Spleen (tissue), 11 donors: ENCODE measurements at regions not wholly inside any gene's neighbourhood (a gene's known extent, or its start where the extent isn't known, plus 50 kb on each side); places are given as distances from the start of the nearest gene placed in this dataset.

Experiments
- DNase-seq: peaks from one replicate; pipeline ENCODE4 v3.0.0-alpha.2; 2020
- H3K27ac ChIP-seq, 8 donors: fragments of 200-600 bp; sonication (generic) in 7 of 8; 1 replicate in 4 of 8; 2 replicates in 4 of 8; pipeline versions ENCODE4 v1.5.0 to v1.8.0; 2016 to 2021; ENCODE audit warnings: inconsistent platforms in 4 of 8, mild to moderate bottlenecking in 4 of 8, moderate library complexity in 1 of 8
- H3K27me3 ChIP-seq, 7 donors: fragments of 200-600 bp; sonication (generic) in 6 of 7; replicated peaks in 1 of 7; 1 replicate in 4 of 7; 2 replicates in 3 of 7; pipeline versions ENCODE4 v1.5.0 to v1.8.0; 2016 to 2021; ENCODE audit warnings: inconsistent platforms in 3 of 7, mild to moderate bottlenecking in 1 of 7
- H3K36me3 ChIP-seq, 6 donors: fragments of 200-600 bp; sonication (generic) in 5 of 6; 1 replicate in 4 of 6; 2 replicates in 2 of 6; pipeline versions ENCODE4 v1.5.0 to v1.8.0; 2016 to 2021; ENCODE audit warnings: inconsistent platforms in 2 of 6
- H3K4me1 ChIP-seq, 6 donors: fragments of 200-600 bp; sonication (generic) in 5 of 6; 1 replicate in 3 of 6; 2 replicates in 3 of 6; pipeline versions ENCODE4 v1.5.0 to v1.8.0; 2016 to 2021; ENCODE audit warnings: inconsistent platforms in 3 of 6
- H3K4me3 ChIP-seq, 8 donors: fragments of 200-600 bp; sonication (generic) in 7 of 8; 1 replicate in 4 of 8; 2 replicates in 4 of 8; pipeline versions ENCODE4 v1.5.0 to v1.8.0; 2016 to 2021; ENCODE audit warnings: inconsistent platforms in 4 of 8, mild to moderate bottlenecking in 4 of 8, moderate library complexity in 2 of 8
- H3K9me3 ChIP-seq, 8 donors: fragments of 200-600 bp; sonication (generic) in 7 of 8; 1 replicate in 4 of 8; 2 replicates in 4 of 8; pipeline versions ENCODE4 v1.5.0 to v1.8.0; 2016 to 2021; ENCODE audit warnings: inconsistent platforms in 4 of 8
- CTCF ChIP-seq, 11 experiments: fragments of 200-600 bp in 7 of 11; fragments of 450-650 bp in 4 of 11; sonication (generic) in 4 of 11; IDR thresholded peaks in 8 of 11; conservative IDR thresholded peaks in 3 of 11; 1 replicate in 7 of 11; 2 replicates in 4 of 11; pipeline versions ENCODE4 v1.4.0 to v1.8.0; 2016 to 2021; ENCODE audit warnings: antibody characterized with exemption in 11 of 11, inconsistent platforms in 4 of 11, mild to moderate bottlenecking in 1 of 11
- POLR2A ChIP-seq, 3 donors: fragments of 450-650 bp; IDR thresholded peaks; one replicate each; pipeline ENCODE4 v1.5.1; 2017; ENCODE audit warnings: antibody characterized with exemption in 3 of 3, mild to moderate bottlenecking in 1 of 3
- POLR2AphosphoS5 ChIP-seq, 3 donors: sonication (generic); formaldehyde crosslinking; IDR thresholded peaks; one replicate each; pipeline ENCODE4 v1.5.1; 2017; ENCODE audit warnings: antibody characterized with exemption in 3 of 3
- WGBS, 5 donors: extraction: QIAGEN DNeasy Blood & Tissue Kit in 3 of 5; methylation state at CpG; one replicate each; pipeline versions ENCODE4 v1.1.5 to v1.1.7; 2013 to 2018; 5-methylcytosine and 5-hydroxymethylcytosine counted together
- intact Hi-C: fragments of 100-400 bp; cut with DNase I; formaldehyde crosslinking; loops from one replicate; pipeline ENCODE4 v1.15.0; 2023; ENCODE audit warnings: low total_unique reads
- donor health status: healthy with polysubstance abuse.
- donor health status: DM: no; HTN: no; CAD: no; lungs with moderate emphysema.
- donor health status: DM: no; HTN: no; CAD: no.
- donor health status: Bipolar disorder and iron deficiency.
- donor health status: healthy.
- donor health status: DM: no; HTN: no; CAD: no.
- donor health status: DM: yes; HTN: yes; CAD: no.

- no peaks in the 10 kb centered on the region for H3K36me3 ChIP-seq
- H3K9me3 ChIP-seq, result peaks cover 0 to 8% (median 0%) of the 10 kb centered on the region in 8 donors
- intact Hi-C loops, result no loop called here
- H3K27ac ChIP-seq, result no peak overlapping the region
- H3K27me3 ChIP-seq, result no peaks in the 10 kb centered on the region
- no peak for DNase-seq
- H3K4me1 ChIP-seq, result no peaks in the 10 kb centered on the region
- TF ChIP-seq POLR2AphosphoS5 (IDR thresholded peaks at IDR 0.05) (no peak), CTCF (IDR thresholded peaks at IDR 0.05 in 8 of 11, conservative IDR thresholded peaks at IDR 0.05 in 3 of 11) (no peak), POLR2A (IDR thresholded peaks at IDR 0.05) (no peak)
- 49 to 72% (median 55%) methylated on average over 4 of the region's 4 CpGs for WGBS, 5 donors
- H3K4me3 ChIP-seq, result no peak overlapping the region
Observed at GRCh38 chr5:163221581-163221980, 215.8 kb upstream of the CCNG1 start.

GRCh38 chr5:163222982-163223381 lies 214.4 kb upstream of the CCNG1 start:
- no peak for TF ChIP-seq POLR2AphosphoS5 (IDR thresholded peaks at IDR 0.05)
- no peak for TF ChIP-seq POLR2A (IDR thresholded peaks at IDR 0.05)
- TF ChIP-seq CTCF (IDR thresholded peaks at IDR 0.05 in 8 of 11, conservative IDR thresholded peaks at IDR 0.05 in 3 of 11), result no peak
- H3K27ac ChIP-seq, result no peak overlapping the region
- no peaks in the 10 kb centered on the region for H3K27me3 ChIP-seq
- WGBS, 5 donors, result 55 to 72% (median 65%) methylated on average over 1 of the region's 1 CpG
- H3K4me1 ChIP-seq, result no peaks in the 10 kb centered on the region
- no peaks in the 10 kb centered on the region for H3K9me3 ChIP-seq
- no peaks in the 10 kb centered on the region for H3K36me3 ChIP-seq
- no peak for DNase-seq
- H3K4me3 ChIP-seq, result no peak overlapping the region
- intact Hi-C loops, result no loop called here

- DNase-seq, result no peak
- Histone ChIP-seq H3K36me3 (no peaks in the 10 kb centered on the region), H3K27me3 (no peaks in the 10 kb centered on the region), H3K4me3 (no peak overlapping the region), H3K9me3 (peaks cover 0 to 4% (median 0%) of the 10 kb centered on the region in 8 donors), H3K27ac (no peak overlapping the region), H3K4me1 (no peaks in the 10 kb centered on the region)
- WGBS, 5 donors, result 79 to 88% (median 80%) methylated on average over 2 of the region's 2 CpGs
- TF ChIP-seq POLR2A (IDR thresholded peaks at IDR 0.05) (no peak), POLR2AphosphoS5 (IDR thresholded peaks at IDR 0.05) (no peak), CTCF (IDR thresholded peaks at IDR 0.05 in 8 of 11, conservative IDR thresholded peaks at IDR 0.05 in 3 of 11) (no peak)
- intact Hi-C loops, result no loop called here
Observed at GRCh38 chr5:163244445-163244987, 192.9 kb upstream of the CCNG1 start.

GRCh38 chr5:163245584-163245983 lies 191.8 kb upstream of the CCNG1 start:
- peaks cover 0 to 4% (median 0%) of the 10 kb centered on the region in 8 donors for H3K9me3 ChIP-seq
- no peak for DNase-seq
- WGBS, 5 donors, result 27 to 69% (median 52%) methylated on average over 2 of the region's 2 CpGs
- H3K27ac ChIP-seq, result no peak overlapping the region
- no peak overlapping the region for H3K4me3 ChIP-seq
- H3K27me3 ChIP-seq, result no peaks in the 10 kb centered on the region
- no peaks in the 10 kb centered on the region for H3K4me1 ChIP-seq
- intact Hi-C loops, result no loop called here
- H3K36me3 ChIP-seq, result no peaks in the 10 kb centered on the region
- no peak for TF ChIP-seq POLR2A (IDR thresholded peaks at IDR 0.05)
- TF ChIP-seq POLR2AphosphoS5 (IDR thresholded peaks at IDR 0.05), result no peak
- no peak for TF ChIP-seq CTCF (IDR thresholded peaks at IDR 0.05 in 8 of 11, conservative IDR thresholded peaks at IDR 0.05 in 3 of 11)
